HuH-7 (cell line): ENCODE measurements at regions not wholly inside any gene's neighbourhood (a gene's known extent, or its start where the extent isn't known, plus 50 kb on each side); places are given as distances from the start of the nearest gene placed in this dataset.
A peak's percentile ranks its signal among the peaks of the same experiment; 100 is the strongest.
"Not testable (repeated sequence)": the region's sequence is repeated elsewhere in the genome, so short reads cannot be mapped to it uniquely, and the experiment has no call there.

Experiments
- DNase-seq: peaks from one replicate; pipeline ENCODE4 v3.0.0; 2011; ENCODE audit warnings: low spot score

DNA sequence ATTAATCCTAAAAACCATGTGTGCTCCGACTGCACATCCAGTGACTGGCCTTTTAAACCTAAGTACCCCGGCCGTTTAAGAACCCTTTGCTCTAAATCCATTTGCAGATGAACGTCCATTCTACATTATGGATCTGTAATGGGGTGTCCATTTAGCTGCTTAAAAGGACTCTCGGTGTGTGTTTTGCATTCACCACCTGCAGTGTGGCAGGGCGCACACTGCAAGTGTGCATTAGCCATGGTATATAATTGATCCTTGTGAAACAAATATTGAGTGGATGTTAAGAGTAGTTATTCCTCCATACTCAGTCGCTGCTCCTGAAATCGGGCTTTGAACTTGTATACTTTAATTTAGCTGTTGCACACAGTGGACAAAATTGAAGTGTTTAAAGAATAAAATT is 190.1 kb upstream of the WWC1 start:
- DNase-seq = no peak

- DNase-seq = not testable (repeated sequence)
Measured at GRCh38 chr5:168103018-168103417, 188.4 kb upstream of the WWC1 start.

GRCh38 chr5:168104350-168104749 is 187.1 kb upstream of the WWC1 start:
- no peak for DNase-seq

DNA sequence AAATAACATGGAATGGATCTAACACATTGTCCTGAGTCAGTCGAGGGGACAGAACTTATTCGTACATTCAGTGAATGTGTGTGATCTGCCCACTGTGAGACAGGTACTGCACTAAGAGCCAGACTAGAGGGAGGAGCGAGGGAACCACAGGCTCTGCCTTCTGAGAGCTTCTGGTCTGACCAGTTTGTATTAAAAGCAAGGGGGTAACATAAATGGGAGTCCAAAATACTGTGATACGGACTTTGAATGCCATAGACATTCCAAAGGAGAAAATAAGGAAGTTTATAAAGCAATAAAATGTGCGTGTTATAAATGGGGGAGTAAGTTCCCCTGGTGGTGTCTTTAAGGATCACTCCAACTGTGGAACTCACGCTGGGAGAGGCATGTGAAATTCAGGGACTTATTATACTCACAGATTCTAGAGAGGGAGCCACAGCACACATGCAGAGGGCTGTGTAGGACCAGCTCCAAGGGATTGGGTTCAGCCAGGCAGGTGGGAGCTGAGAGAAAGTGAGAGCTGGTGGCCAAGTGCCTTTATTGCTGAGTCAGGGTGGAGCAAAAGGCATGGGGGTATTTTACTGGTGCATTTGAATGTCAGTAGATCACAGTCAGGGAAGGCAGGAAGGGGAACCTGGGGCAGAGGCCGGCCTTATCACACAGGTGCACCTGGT is 186.5 kb upstream of the WWC1 start:
- DNase-seq = no peak

DNA sequence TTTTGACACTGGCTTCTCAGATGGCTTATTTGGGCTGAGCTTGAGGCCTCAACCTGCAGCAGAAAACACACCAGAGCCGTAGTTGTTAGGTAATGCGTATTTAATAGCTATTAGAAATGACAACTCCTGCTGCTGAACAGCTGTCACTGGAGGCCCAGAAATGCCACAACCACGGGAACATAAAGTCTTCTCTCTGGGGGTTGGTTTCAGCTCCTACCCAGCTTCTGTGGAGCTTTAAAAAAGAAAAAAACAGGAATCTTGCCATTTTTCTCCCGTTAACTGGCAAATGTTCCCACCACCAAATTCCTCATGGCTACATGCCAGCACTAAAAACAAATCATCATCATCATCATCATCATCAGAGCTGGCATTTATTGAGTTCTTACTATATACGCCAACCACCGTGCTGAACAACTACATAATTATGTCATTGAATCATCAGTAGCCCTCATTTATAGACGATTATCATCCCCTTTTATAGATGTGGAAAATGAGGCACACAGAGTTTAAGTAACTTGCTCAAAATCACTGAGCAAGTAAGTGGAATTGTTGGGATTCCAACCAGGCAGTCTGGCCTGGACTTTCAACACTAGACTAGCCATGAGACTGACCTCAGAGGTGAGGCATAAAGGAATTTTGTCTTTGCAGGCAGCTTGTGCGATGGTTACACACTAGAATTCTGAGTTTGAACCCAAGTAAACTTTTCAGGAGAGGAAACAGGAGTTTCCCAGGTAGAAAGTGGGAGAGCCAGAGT is 185.3 kb upstream of the WWC1 start:
- DNase-seq = no peak

GRCh38 chr5:168109441-168109840 is 182.0 kb upstream of the WWC1 start:
- no peak for DNase-seq

GRCh38 chr5:168110384-168110783 is 181.1 kb upstream of the WWC1 start:
- DNase-seq = no peak

GRCh38 chr5:168110870-168111832 is 180.3 kb upstream of the WWC1 start:
- no peak for DNase-seq

DNA sequence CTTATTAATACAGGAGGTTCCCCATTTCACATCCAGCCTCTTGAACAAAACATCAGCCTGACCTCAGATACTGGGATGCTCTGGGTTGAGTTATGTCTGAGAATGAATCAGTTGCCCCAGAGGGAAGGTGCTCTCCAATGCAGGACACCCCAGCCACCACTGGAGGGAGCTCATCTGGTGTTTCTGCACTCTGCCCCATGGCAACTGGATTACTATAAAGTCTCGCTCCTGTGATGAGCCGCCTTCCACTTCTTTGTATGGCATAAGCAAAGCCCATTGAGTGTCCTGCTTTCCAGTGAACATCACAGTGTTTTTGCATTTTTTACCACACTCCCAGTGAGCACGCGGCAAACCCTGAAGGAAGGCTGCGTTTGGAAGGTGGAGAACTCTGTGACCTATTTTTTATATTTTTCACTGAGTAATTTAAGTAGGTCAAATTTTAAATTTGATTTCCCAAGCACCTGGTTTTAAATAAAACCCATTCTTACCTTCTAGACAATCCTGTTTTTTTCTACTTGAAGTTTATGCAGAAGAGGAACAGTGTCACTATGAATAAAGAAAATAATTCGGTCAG is 176.9 kb upstream of the WWC1 start:
- peak; percentile 79 for DNase-seq

DNA sequence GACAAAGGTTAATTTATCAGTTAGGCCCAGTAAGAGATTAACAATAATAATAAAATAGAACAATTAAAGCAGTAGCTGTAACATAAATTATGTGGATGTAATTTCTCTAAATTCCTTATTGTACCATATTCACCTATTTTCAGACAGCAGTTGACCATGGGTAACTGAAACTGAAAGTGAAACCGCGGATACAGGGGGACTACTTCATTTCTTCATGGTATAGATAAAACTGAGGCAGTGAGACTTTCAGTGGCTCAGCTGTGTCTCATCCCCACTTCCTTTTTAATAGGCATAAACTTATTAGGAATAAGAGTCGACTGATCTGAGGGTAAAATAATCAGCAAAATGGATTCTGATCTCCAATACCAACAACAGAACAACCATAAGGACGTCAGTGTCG is 174.0 kb upstream of the WWC1 start:
- DNase-seq = no peak

- no peak for DNase-seq
Measured at GRCh38 chr5:168118042-168118668, 173.3 kb upstream of the WWC1 start.

GRCh38 chr5:168120401-168121137 is 170.9 kb upstream of the WWC1 start:
- no peak for DNase-seq

GRCh38 chr5:168121138-168121494 is 170.3 kb upstream of the WWC1 start:
- no peak for DNase-seq

- no peak for DNase-seq
Measured at GRCh38 chr5:168123631-168124528, 167.6 kb upstream of the WWC1 start.

DNA sequence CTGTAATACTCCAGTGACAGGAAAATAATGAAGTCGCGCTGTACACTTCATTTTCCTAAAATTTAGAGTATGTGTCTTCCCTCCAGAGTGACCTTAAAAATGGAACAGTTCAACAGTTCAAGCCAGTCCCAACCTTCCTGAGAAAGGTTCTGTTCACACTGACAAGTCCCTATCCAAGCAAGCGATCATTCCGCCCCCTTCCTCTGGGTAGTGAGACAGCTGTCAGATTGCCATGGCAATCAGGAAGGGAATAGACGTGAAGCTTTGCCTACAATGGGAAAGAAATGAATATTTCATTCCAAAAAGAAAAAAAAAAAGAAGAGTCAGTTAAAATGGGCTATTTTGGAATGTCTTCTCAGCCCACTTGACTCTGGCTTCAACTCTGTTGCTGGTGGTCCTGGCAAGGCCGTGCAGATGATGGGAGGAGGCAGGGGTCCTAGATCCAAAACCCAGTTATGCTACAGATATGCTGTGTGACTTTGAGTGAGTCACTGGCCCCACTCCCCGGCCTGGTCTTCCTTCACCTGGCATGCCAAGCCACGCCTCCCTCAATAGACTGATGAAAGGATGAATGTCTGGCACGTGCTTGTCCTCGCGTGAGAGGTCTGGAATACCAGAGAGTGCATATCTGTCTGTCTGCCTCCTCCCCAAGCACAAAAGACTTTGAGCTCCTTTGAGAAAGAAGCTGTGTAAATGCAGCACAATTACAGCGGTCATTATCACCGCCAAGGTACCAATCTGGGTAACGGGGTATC is 165.8 kb upstream of the WWC1 start:
- no peak for DNase-seq

DNA sequence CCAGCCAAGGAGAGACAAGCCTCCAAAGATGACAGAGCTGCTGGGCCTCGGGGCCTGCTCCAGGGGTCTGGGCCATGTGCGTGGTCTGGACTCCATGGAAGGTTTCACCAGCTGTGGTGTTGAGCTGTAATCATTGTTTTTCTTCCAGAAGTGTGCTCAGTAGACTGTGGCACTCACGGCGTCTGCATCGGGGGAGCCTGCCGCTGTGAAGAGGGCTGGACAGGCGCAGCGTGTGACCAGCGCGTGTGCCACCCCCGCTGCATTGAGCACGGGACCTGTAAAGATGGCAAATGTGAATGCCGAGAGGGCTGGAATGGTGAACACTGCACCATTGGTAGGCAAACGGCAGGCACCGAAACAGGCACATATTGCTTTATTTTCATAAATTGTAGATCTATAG is 164.8 kb upstream of the WWC1 start:
- DNase-seq = no peak

DNA sequence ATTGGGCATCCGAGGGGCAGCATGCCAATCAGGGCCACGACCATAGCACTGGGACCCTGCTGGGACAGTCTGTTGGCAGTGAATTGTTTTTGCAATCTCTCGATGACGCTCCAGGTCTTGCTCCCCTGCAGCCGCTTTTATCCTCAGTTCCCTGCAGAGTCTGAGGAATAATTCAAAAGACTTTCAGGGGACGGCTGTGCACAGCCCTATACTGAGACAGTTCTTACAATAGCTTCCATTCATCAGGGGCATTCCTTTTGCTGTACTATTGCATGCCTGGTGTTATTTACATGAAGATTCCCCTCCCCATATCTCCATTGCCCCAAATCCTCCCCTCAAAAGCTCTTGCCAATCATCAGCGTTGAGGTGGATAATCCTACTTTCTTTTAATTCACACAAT is 163.3 kb upstream of the WWC1 start:
- DNase-seq = no peak

DNA sequence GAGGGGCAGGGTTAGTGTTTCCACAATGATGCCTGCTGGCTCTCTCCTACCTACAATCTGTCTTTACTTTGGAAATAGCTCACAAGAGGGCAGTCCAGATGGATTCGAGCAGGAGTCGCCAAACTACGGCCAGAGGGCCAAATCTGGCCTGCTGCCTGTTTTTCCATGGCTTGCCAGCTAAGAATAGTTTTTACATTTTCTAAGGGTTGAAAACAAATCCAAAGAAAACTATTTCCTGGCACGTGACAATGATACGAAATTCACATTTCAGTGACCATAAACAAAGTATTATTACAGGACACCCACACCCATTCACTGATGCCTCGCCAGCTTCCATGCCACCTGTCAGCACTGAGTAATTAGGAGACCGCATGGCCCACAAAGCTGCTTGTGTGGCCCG is 162.9 kb upstream of the WWC1 start:
- no peak for DNase-seq

- no peak for DNase-seq
Measured at GRCh38 chr5:168131519-168131918, 159.9 kb upstream of the WWC1 start.
